Putamen (tissue), 1 donor: ENCODE measurements at regions not wholly inside any gene's neighbourhood (a gene's known extent, or its start where the extent isn't known, plus 50 kb on each side); places are given as distances from the start of the nearest gene placed in this dataset.

Source experiments
- DNase-seq: peaks from one replicate; pipeline ENCODE4 v3.0.0-alpha.2; 2016; ENCODE audit warnings: low spot score

GRCh38 chr4:13316354-13316753 lies 167.8 kb downstream of the RAB28 start:
- no peak for DNase-seq

GRCh38 chr4:13313856-13314255 lies 170.3 kb downstream of the RAB28 start:
- no peak for DNase-seq

GRCh38 chr4:13312264-13312663 lies 171.9 kb downstream of the RAB28 start:
- no peak for DNase-seq

GRCh38 chr4:13309751-13310150 lies 174.4 kb downstream of the RAB28 start:
- DNase-seq = no peak

GRCh38 chr4:13306356-13306755 lies 177.8 kb downstream of the RAB28 start:
- no peak for DNase-seq

- no peak for DNase-seq
Measured at GRCh38 chr4:13302876-13303275, 181.3 kb downstream of the RAB28 start.

- DNase-seq = no peak
Measured at GRCh38 chr4:13299343-13299742, 184.8 kb downstream of the RAB28 start.

- DNase-seq = no peak
Measured at GRCh38 chr4:13298655-13299054, 185.5 kb downstream of the RAB28 start.

- no peak for DNase-seq
Measured at GRCh38 chr4:13296986-13297385, 187.2 kb downstream of the RAB28 start.

- no peak for DNase-seq
Measured at GRCh38 chr4:13294961-13295605, 189.1 kb downstream of the RAB28 start.

- DNase-seq = no peak
Measured at GRCh38 chr4:13292372-13292771, 191.8 kb downstream of the RAB28 start.

- DNase-seq = no peak
Measured at GRCh38 chr4:13289391-13289790, 194.7 kb downstream of the RAB28 start.

- DNase-seq = no peak
Measured at GRCh38 chr4:13285336-13285735, 198.8 kb downstream of the RAB28 start.

GRCh38 chr4:13284932-13285331 lies 199.2 kb downstream of the RAB28 start:
- DNase-seq = no peak

GRCh38 chr4:13276357-13276756 lies 207.8 kb downstream of the RAB28 start:
- no peak for DNase-seq

- DNase-seq = no peak
Measured at GRCh38 chr4:13268703-13269102, 215.4 kb downstream of the RAB28 start.

- DNase-seq = no peak
Measured at GRCh38 chr4:13268165-13268564, 216.0 kb downstream of the RAB28 start.

GRCh38 chr4:13267091-13267490 lies 217.0 kb downstream of the RAB28 start:
- no peak for DNase-seq

- DNase-seq = no peak
Measured at GRCh38 chr4:13266687-13267086, 217.5 kb downstream of the RAB28 start.

GRCh38 chr4:13263967-13264525 lies 220.1 kb downstream of the RAB28 start:
- no peak for DNase-seq

GRCh38 chr4:13262816-13263215 lies 221.3 kb downstream of the RAB28 start:
- no peak for DNase-seq

- DNase-seq = no peak
Measured at GRCh38 chr4:13261486-13262257, 222.5 kb downstream of the RAB28 start.

- no peak for DNase-seq
Measured at GRCh38 chr4:13260513-13260912, 223.6 kb downstream of the RAB28 start.
